NT2/D1 (cell line): ENCODE measurements at regions not wholly inside any gene's neighbourhood (a gene's known extent, or its start where the extent isn't known, plus 50 kb on each side); places are given as distances from the start of the nearest gene placed in this dataset.

Experiments
- DNase-seq: peaks from one replicate; pipeline ENCODE4 v3.0.0-alpha.2; 2011; ENCODE audit warnings: low read depth, low spot score
- H3K27me3 ChIP-seq: 2 replicates; pipeline ENCODE4 v1.6.0; 2011; ENCODE audit warnings: mild to moderate bottlenecking; ENCODE audit not compliant: insufficient read length, insufficient read depth
- H3K36me3 ChIP-seq: 2 replicates; pipeline ENCODE4 v1.6.1; 2011; ENCODE audit warnings: mild to moderate bottlenecking, low read length, mixed read lengths; ENCODE audit not compliant: insufficient read depth, insufficient read length
- H3K4me1 ChIP-seq: 2 replicates; pipeline ENCODE4 v1.5.1; 2011; ENCODE audit not compliant: insufficient read depth, insufficient read length
- H3K4me3 ChIP-seq: 2 replicates; pipeline ENCODE4 v1.5.1; 2011; ENCODE audit warnings: low read depth; ENCODE audit not compliant: insufficient read length
- H3K9ac ChIP-seq: 2 replicates; pipeline ENCODE4 v1.6.0; 2011; ENCODE audit warnings: low read depth; ENCODE audit not compliant: insufficient read length
- H3K9me3 ChIP-seq: 2 replicates; pipeline ENCODE4 v1.5.1; 2011; ENCODE audit warnings: mild to moderate bottlenecking, low read length; ENCODE audit not compliant: insufficient read depth
- SUZ12 ChIP-seq: IDR thresholded peaks from 2 replicates; pipeline ENCODE4 v1.6.1; 2011; ENCODE audit not compliant: insufficient read length, insufficient read depth; ENCODE audit errors: extremely low read depth
- YY1 ChIP-seq: IDR thresholded peaks from 2 replicates; pipeline ENCODE4 v1.6.1; 2011; ENCODE audit not compliant: insufficient read length, insufficient read depth
- ZNF274 ChIP-seq: IDR thresholded peaks from 2 replicates; pipeline ENCODE4 v1.6.1; 2011; ENCODE audit warnings: mild to moderate bottlenecking, low read depth, low read length

- DNase-seq, result no peak
- no peaks in the 10 kb centered on the region; the same call in 1 of the 2 replicates for H3K9me3 ChIP-seq
- H3K4me3 ChIP-seq, result no peak overlapping the region
- no peaks in the 10 kb centered on the region for H3K4me1 ChIP-seq
- no peak overlapping the region for H3K9ac ChIP-seq
- no peaks in the 10 kb centered on the region for H3K27me3 ChIP-seq
- TF ChIP-seq ZNF274 (no peak), YY1 (no peak), SUZ12 (no peak)
- no peaks in the 10 kb centered on the region for H3K36me3 ChIP-seq
These were observed 913.4 kb upstream of the RAG2 start for GRCh38 chr11:37511425-37511933.

GRCh38 chr11:37509506-37509905 lies 911.5 kb upstream of the RAG2 start:
- Histone ChIP-seq H3K9me3 (no peaks in the 10 kb centered on the region), H3K36me3 (no peaks in the 10 kb centered on the region), H3K4me3 (no peak overlapping the region), H3K4me1 (no peaks in the 10 kb centered on the region), H3K27me3 (no peaks in the 10 kb centered on the region), H3K9ac (no peak overlapping the region)
- no peak for TF ChIP-seq SUZ12
- TF ChIP-seq YY1, result no peak
- no peak for TF ChIP-seq ZNF274
- no peak for DNase-seq

GRCh38 chr11:37506531-37506930 lies 908.5 kb upstream of the RAG2 start:
- Histone ChIP-seq H3K27me3 (no peaks in the 10 kb centered on the region), H3K4me3 (no peak overlapping the region), H3K9me3 (no peaks in the 10 kb centered on the region), H3K9ac (no peak overlapping the region), H3K4me1 (no peaks in the 10 kb centered on the region), H3K36me3 (no peaks in the 10 kb centered on the region)
- TF ChIP-seq ZNF274, result no peak
- TF ChIP-seq YY1, result no peak
- no peak for TF ChIP-seq SUZ12
- DNase-seq, result no peak

GRCh38 chr11:37505406-37505805 lies 907.4 kb upstream of the RAG2 start:
- Histone ChIP-seq H3K4me3 (no peak overlapping the region), H3K9ac (no peak overlapping the region), H3K9me3 (no peaks in the 10 kb centered on the region), H3K27me3 (no peaks in the 10 kb centered on the region), H3K4me1 (no peaks in the 10 kb centered on the region), H3K36me3 (no peaks in the 10 kb centered on the region)
- no peak for DNase-seq
- TF ChIP-seq SUZ12 (no peak), YY1 (no peak), ZNF274 (no peak)

- Histone ChIP-seq H3K4me3 (no peak overlapping the region), H3K36me3 (no peaks in the 10 kb centered on the region), H3K4me1 (no peaks in the 10 kb centered on the region), H3K27me3 (no peaks in the 10 kb centered on the region), H3K9me3 (no peaks in the 10 kb centered on the region), H3K9ac (no peak overlapping the region)
- TF ChIP-seq ZNF274, result no peak
- TF ChIP-seq YY1, result no peak
- TF ChIP-seq SUZ12, result no peak
- DNase-seq, result no peak
These were observed 906.9 kb upstream of the RAG2 start for GRCh38 chr11:37504921-37505320.

- TF ChIP-seq SUZ12, result no peak
- TF ChIP-seq ZNF274, result no peak
- no peak for TF ChIP-seq YY1
- no peak for DNase-seq
- no peak overlapping the region for H3K9ac ChIP-seq
- no peaks in the 10 kb centered on the region for H3K9me3 ChIP-seq
- no peaks in the 10 kb centered on the region for H3K36me3 ChIP-seq
- no peaks in the 10 kb centered on the region for H3K4me1 ChIP-seq
- no peaks in the 10 kb centered on the region for H3K27me3 ChIP-seq
- H3K4me3 ChIP-seq, result no peak overlapping the region
These were observed 906.1 kb upstream of the RAG2 start for GRCh38 chr11:37504060-37504611.

- Histone ChIP-seq H3K4me3 (no peak overlapping the region), H3K36me3 (no peaks in the 10 kb centered on the region)
These were observed 905.5 kb upstream of the RAG2 start for GRCh38 chr11:37503411-37504059.

More at GRCh38 chr11:37503411-37504059, 905.5 kb upstream of the RAG2 start:
- Histone ChIP-seq H3K9me3 (no peaks in the 10 kb centered on the region), H3K9ac (no peak overlapping the region), H3K4me1 (no peaks in the 10 kb centered on the region), H3K27me3 (no peaks in the 10 kb centered on the region)
- no peak for DNase-seq
- TF ChIP-seq YY1 (no peak), ZNF274 (no peak), SUZ12 (no peak)
